Astrocyte (in vitro differentiated cells and primary cell): ENCODE measurements at regions not wholly inside any gene's neighbourhood (a gene's known extent, or its start where the extent isn't known, plus 50 kb on each side); places are given as distances from the start of the nearest gene placed in this dataset.

Source experiments
- DNase-seq: peaks from one replicate; pipeline ENCODE4 v3.0.0-alpha.2; 2010; ENCODE audit warnings: low read depth
- FAIRE-seq: peaks from 2 replicates; lab custom pipeline; 2011; peaks lifted over from hg19 to GRCh38; lab: Jason Lieb, UNC
- H2AFZ ChIP-seq: 2 replicates; pipeline ENCODE4 v1.6.0; 2012; ENCODE audit warnings: low read depth, low read length, inconsistent platforms
- H3K27ac ChIP-seq: 2 replicates; pipeline ENCODE4 v1.5.1; 2011; ENCODE audit warnings: low read depth, low read length, inconsistent platforms
- H3K27me3 ChIP-seq: 2 replicates; pipeline ENCODE4 v1.6.0; 2011; ENCODE audit warnings: low read length, inconsistent platforms; ENCODE audit not compliant: insufficient read depth
- H3K36me3 ChIP-seq: 2 replicates; pipeline ENCODE4 v1.5.1; 2011; ENCODE audit warnings: low read length, inconsistent platforms; ENCODE audit not compliant: insufficient read depth
- H3K4me1 ChIP-seq: 2 replicates; pipeline ENCODE4 v1.5.1; 2011; ENCODE audit warnings: low read length, inconsistent platforms; ENCODE audit not compliant: insufficient read depth
- H3K4me2 ChIP-seq: 2 replicates; pipeline ENCODE4 v1.6.0; 2012; ENCODE audit warnings: low read length, inconsistent platforms
- H3K4me3 ChIP-seq: 2 replicates; pipeline ENCODE4 v1.5.1; 2011; ENCODE audit warnings: low read depth, mild to moderate bottlenecking, low read length, inconsistent platforms; ENCODE audit not compliant: insufficient read depth
- H3K79me2 ChIP-seq: 2 replicates; pipeline ENCODE4 v1.6.0; 2012; ENCODE audit warnings: mild to moderate bottlenecking, low read length, inconsistent platforms; ENCODE audit not compliant: insufficient read depth
- H3K9ac ChIP-seq: 2 replicates; pipeline ENCODE4 v1.6.0; 2012; ENCODE audit warnings: mild to moderate bottlenecking, low read length, inconsistent platforms
- H3K9me3 ChIP-seq: 2 replicates; pipeline ENCODE4 v1.5.1; 2012; ENCODE audit warnings: low read depth, mild to moderate bottlenecking, low read length, inconsistent platforms; ENCODE audit not compliant: insufficient read depth
- H4K20me1 ChIP-seq: 2 replicates; pipeline ENCODE4 v1.6.0; 2012; ENCODE audit warnings: low read length, inconsistent platforms; ENCODE audit not compliant: insufficient read depth
- H3K27ac Mint-ChIP-seq: one replicate; pipeline ENCODE4 v1.8.0; 2021; ENCODE audit warnings: mild to moderate bottlenecking, mixed read lengths; ENCODE audit not compliant: unreplicated experiment
- H3K27me3 Mint-ChIP-seq: one replicate; pipeline ENCODE4 v1.8.0; 2021; ENCODE audit warnings: low read depth, mixed read lengths; ENCODE audit not compliant: unreplicated experiment
- H3K36me3 Mint-ChIP-seq: one replicate; pipeline ENCODE4 v1.8.0; 2021; ENCODE audit warnings: low read depth, mixed read lengths; ENCODE audit not compliant: unreplicated experiment
- H3K4me1 Mint-ChIP-seq: one replicate; pipeline ENCODE4 v1.8.0; 2021; ENCODE audit warnings: low read depth, mixed read lengths; ENCODE audit not compliant: unreplicated experiment
- H3K4me3 Mint-ChIP-seq: one replicate; pipeline ENCODE4 v1.8.0; 2021; ENCODE audit warnings: mild to moderate bottlenecking, moderate library complexity, mixed read lengths; ENCODE audit not compliant: unreplicated experiment
- H3K9me3 Mint-ChIP-seq: one replicate; pipeline ENCODE4 v1.8.0; 2021; ENCODE audit warnings: mild to moderate bottlenecking, mixed read lengths; ENCODE audit not compliant: unreplicated experiment
- CTCF ChIP-seq: IDR thresholded peaks from 2 replicates; pipeline ENCODE4 v1.5.1; 2011; ENCODE audit warnings: low read depth, mild to moderate bottlenecking, inconsistent platforms, low read length, moderate library complexity; ENCODE audit not compliant: insufficient read depth
- EZH2 ChIP-seq: IDR thresholded peaks from 2 replicates; pipeline ENCODE4 v1.6.1; 2012; ENCODE audit warnings: mild to moderate bottlenecking, low read length, inconsistent platforms; ENCODE audit not compliant: insufficient read depth

GRCh38 chrX:10288373-10288975 is 131.7 kb downstream of the CLCN4 start:
- Histone ChIP-seq H3K79me2 (no peaks in the 10 kb centered on the region), H3K4me2 (no peak overlapping the region), H3K9me3 (no peaks in the 10 kb centered on the region), H4K20me1 (no peaks in the 10 kb centered on the region), H3K27me3 (no peaks in the 10 kb centered on the region), H3K27ac (no peak overlapping the region), H2AFZ (no peak overlapping the region), H3K4me3 (no peak overlapping the region), H3K36me3 (no peaks in the 10 kb centered on the region), H3K9ac (no peak overlapping the region), H3K4me1 (no peaks in the 10 kb centered on the region)
- peaks cover 16% of the 10 kb centered on the region for H3K27me3 Mint-ChIP-seq
- DNase-seq (peak; percentile 7), FAIRE-seq (peak; percentile 80)
- no peak overlapping the region for H3K4me3 Mint-ChIP-seq
- no peak overlapping the region for H3K27ac Mint-ChIP-seq
- H3K36me3 Mint-ChIP-seq, result no peaks in the 10 kb centered on the region
- H3K9me3 Mint-ChIP-seq, result peaks cover 2% of the 10 kb centered on the region
- TF ChIP-seq CTCF (no peak), EZH2 (no peak)
- H3K4me1 Mint-ChIP-seq, result no peaks in the 10 kb centered on the region

DNA sequence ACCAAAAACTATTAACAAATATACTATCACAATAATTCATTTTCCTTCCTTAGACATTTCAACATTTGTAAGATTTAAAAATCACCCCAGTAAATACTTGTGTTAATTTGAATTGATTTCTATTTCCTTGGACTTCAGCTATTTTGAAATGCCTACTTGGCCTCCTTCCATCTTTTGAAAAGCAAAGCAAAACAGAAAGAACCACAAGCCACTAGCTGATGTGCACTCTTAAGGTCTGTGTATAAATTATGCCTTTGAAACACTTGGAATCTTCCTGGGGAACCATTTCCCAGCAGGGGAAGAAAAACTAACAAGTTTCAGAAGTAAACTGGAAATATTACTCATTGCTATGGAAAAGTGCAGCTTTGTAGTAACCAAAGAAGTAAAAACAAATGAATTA is 139.8 kb downstream of the CLCN4 start:
- Histone ChIP-seq H4K20me1 (no peaks in the 10 kb centered on the region), H3K4me2 (no peak overlapping the region), H3K36me3 (no peaks in the 10 kb centered on the region), H3K79me2 (no peaks in the 10 kb centered on the region), H3K4me1 (no peaks in the 10 kb centered on the region), H3K27ac (no peak overlapping the region), H3K4me3 (no peak overlapping the region), H3K27me3 (peaks cover 17% of the 10 kb centered on the region), H3K9ac (no peak overlapping the region), H2AFZ (no peak overlapping the region), H3K9me3 (peaks cover 5% of the 10 kb centered on the region)
- H3K27me3 Mint-ChIP-seq, result no peaks in the 10 kb centered on the region
- H3K36me3 Mint-ChIP-seq, result no peaks in the 10 kb centered on the region
- TF ChIP-seq CTCF, result no peak
- no peak for TF ChIP-seq EZH2
- H3K4me1 Mint-ChIP-seq, result peaks cover 7% of the 10 kb centered on the region
- H3K4me3 Mint-ChIP-seq, result no peak overlapping the region
- no peaks in the 10 kb centered on the region for H3K9me3 Mint-ChIP-seq
- no peak overlapping the region for H3K27ac Mint-ChIP-seq
- peak; percentile 60 for DNase-seq
- peak; percentile 82 for FAIRE-seq

DNA sequence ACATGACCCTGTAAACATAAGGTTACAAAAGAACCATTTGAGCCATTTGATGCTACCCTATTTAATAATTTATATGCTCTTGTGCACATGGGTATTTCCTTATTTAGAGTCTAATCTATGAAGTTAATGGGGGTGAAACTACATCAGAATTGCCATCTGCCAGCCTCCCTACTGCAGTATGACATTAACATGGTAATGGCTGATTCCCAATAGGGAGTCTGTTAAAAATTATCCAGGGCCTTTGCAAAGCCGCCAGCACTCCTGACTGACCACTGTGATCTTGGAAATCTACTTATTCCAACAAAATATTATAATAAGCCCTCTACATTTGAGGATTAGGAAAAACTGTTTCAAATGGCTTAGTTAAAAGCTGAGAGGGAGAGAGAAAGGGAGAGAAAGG is 153.7 kb downstream of the CLCN4 start:
- DNase-seq (no peak), FAIRE-seq (no peak)
- H3K27ac Mint-ChIP-seq, result no peak overlapping the region
- Histone ChIP-seq H4K20me1 (no peaks in the 10 kb centered on the region), H3K79me2 (no peaks in the 10 kb centered on the region), H3K27ac (no peak overlapping the region), H3K27me3 (no peaks in the 10 kb centered on the region), H3K4me2 (no peak overlapping the region), H3K9me3 (no peaks in the 10 kb centered on the region), H3K36me3 (no peaks in the 10 kb centered on the region), H2AFZ (no peak overlapping the region), H3K9ac (no peak overlapping the region), H3K4me3 (no peak overlapping the region), H3K4me1 (no peaks in the 10 kb centered on the region)
- H3K4me3 Mint-ChIP-seq, result no peak overlapping the region
- peaks cover 2% of the 10 kb centered on the region for H3K27me3 Mint-ChIP-seq
- TF ChIP-seq CTCF (no peak), EZH2 (no peak)
- H3K4me1 Mint-ChIP-seq, result no peaks in the 10 kb centered on the region
- H3K36me3 Mint-ChIP-seq, result no peaks in the 10 kb centered on the region
- H3K9me3 Mint-ChIP-seq, result no peaks in the 10 kb centered on the region
